ENCODE measurements at regions not wholly inside any gene's neighbourhood (a gene's known extent, or its start where the extent isn't known, plus 50 kb on each side); places are given as distances from the start of the nearest gene placed in this dataset.

- no peak for DNase-seq (ENCODE audit: low read depth in 2 of 2)
These were observed 331.9 kb downstream of the NPHP4 start for GRCh38 chr1:5660141-5660935.

- DNase-seq (ENCODE audit: low read depth in 2 of 2) = no peak
These were observed 332.6 kb downstream of the NPHP4 start for GRCh38 chr1:5659606-5660005.

DNA sequence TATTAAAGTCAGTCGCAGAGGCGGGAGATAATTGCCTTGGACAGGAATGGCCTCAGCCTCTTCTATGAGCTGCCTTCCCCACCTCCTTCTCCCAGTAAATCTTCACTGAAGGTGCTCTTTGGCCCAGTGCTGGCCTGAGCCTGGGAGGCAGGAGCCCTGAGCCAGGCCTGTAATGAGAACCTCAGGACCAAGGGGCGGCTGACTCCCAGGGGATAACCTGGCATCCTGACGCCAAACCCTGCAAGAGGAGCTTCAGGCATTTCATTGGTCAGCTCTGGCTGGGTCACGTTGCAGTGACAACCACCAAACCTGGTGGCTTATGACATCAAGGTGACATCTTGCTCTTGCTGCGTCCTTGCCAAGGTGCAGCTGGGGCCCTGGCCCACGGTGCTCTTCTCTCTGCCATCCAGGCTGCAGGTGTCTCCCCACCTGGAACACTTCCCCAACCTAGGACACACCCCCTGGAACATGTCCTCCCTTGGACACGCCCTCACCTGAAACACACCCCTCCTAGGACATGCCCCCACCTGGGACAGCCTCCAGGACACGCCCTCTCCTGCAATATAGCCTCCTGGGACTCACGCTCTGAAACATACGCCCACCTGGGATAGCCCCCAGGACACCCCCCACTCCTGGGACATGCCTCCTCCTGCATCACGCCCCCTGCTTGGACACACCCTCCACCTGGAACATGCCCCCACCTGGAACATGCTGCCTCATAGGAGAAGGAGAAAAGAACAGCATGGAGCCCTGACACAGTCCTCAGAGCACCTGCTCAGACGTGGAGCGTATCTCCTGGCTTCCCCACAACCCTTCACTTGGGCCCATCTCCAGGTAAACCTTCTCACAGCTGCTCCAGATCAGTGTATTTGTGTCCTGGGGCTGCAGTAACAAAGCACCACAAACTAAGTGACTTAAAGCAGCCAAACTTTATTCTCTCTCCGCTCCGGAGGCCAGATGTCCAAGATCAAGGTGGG lies 333.6 kb downstream of the NPHP4 start:
- DNase-seq (ENCODE audit: low read depth in 2 of 2) = no peak

DNA sequence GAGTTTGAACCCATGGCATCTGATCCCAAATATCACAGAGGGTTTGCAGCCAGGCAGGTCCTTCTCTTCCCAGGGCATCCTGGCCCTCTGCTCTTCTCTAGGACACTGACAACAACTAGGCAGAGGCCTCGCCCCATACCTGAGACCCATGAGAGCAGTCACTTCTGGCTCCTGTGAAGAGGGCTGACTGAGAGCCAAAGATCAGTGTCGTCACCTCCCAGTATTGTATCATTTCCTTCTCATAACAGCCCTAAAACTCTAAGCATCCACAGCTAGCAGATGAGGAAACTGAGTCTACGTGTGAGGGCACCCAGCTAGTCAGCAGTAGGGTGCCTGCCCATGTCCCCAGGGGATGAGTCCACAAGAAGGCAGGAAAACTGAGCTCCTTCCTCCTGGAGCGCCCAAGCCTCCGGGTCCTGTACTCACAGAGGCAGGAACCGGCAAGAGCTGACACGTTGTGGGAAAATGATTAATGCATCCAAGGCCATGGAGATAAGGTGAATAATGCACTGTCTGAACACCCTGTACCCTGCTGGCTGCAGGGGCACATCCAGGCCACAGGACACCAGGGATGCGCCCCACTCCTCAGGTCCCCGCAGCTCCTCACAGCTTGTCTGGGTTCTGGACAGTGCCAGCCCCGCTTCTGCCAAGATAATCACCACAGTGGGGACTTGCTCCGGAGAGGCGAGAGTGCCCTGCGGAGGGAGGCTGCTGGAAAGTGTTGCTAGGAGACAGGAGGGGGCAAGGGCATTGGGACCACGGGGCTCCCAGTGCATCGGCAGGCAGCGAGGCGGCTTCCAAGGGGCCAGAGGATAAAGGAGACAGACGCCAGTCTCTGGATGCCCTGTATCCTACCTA lies 340.0 kb downstream of the NPHP4 start:
- DNase-seq (ENCODE audit: low read depth in 2 of 2) = no peak

DNA sequence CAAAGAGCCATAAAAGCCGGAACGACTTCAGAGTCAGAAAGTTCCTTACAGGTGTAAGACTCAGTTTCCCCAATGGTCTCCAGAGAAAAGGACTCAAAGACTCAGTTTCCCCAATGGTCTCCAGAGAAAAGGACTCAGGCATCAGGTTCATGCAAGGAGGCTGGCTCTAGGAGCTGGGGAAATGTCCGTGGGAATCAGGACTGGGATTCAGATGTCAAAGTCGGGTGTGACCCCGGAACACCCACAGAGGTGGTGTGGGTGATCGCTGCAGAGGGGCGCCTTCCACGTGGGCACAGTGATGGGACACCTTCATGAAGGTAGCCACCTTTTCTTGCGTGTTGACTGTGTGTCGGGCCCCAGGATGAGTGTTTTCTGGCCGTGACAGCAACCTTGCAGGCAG lies 340.8 kb downstream of the NPHP4 start:
- no peak for DNase-seq (ENCODE audit: low read depth in 2 of 2)

- DNase-seq (ENCODE audit: low read depth in 2 of 2) = no peak
These were observed 341.2 kb downstream of the NPHP4 start for GRCh38 chr1:5651027-5651410.

DNA sequence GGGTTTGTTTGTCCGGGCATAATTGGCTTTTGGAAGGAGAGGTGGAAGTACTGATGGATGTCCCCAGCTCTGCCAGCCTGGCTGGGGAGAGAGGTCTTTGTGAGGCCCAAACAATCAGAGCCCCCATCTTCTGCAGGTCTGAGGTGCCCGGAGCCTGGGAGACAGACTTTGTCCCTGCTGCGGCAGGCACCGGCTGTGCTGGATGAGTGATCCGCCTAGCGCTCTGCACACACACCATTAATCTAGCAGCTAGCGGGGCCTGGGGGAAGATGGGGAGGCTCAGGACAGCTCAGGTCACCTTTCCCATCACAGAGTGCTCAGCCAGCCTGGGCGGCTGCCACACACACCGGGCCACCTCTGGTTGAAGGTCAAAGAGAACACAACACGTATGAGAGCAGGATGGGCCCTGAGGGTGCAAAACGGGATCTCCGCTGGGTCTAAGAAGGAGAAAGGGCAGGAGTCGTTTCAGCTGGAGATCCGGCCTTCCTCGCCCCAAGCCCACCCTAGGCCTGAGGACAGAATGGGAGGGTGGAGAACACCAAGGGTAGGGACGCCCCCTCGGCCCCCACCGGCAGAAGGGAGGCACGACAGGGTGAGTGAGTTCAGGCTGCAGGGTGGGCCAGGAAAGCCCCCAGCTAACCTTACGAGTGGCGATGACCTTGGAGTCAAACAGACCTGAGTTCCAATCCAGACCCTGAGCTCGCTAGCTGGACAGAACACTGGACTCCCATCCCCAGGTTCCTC lies 341.8 kb downstream of the NPHP4 start:
- no peak for DNase-seq (ENCODE audit: low read depth in 2 of 2)

DNA sequence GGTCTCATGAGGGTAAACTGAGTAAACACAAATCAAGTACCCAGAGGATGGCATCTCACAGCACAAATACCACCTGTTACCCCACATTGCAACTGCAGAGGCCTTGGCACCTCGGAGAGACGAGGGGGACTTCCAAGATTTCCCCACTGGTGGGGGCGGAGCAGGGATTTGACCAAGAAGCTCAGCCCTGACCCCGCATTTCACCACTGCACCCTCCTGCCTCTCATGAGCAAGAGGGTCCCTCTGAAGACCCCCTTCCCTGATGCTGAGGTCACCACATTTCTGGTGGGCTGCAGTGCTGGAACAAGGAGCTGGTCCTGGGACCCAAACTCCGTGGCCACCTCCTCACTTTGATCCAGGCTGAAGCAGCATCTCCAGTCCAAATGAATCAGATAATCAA lies 342.4 kb downstream of the NPHP4 start:
- DNase-seq (ENCODE audit: low read depth in 2 of 2) = no peak

- DNase-seq (ENCODE audit: low read depth in 2 of 2) = no peak
These were observed 343.1 kb downstream of the NPHP4 start for GRCh38 chr1:5649166-5649551.

GRCh38 chr1:5648410-5649165 lies 343.6 kb downstream of the NPHP4 start:
- no peak for DNase-seq (ENCODE audit: low read depth in 2 of 2)

GRCh38 chr1:5647234-5647633 lies 345.0 kb downstream of the NPHP4 start:
- DNase-seq (ENCODE audit: low read depth in 2 of 2) = no peak

DNA sequence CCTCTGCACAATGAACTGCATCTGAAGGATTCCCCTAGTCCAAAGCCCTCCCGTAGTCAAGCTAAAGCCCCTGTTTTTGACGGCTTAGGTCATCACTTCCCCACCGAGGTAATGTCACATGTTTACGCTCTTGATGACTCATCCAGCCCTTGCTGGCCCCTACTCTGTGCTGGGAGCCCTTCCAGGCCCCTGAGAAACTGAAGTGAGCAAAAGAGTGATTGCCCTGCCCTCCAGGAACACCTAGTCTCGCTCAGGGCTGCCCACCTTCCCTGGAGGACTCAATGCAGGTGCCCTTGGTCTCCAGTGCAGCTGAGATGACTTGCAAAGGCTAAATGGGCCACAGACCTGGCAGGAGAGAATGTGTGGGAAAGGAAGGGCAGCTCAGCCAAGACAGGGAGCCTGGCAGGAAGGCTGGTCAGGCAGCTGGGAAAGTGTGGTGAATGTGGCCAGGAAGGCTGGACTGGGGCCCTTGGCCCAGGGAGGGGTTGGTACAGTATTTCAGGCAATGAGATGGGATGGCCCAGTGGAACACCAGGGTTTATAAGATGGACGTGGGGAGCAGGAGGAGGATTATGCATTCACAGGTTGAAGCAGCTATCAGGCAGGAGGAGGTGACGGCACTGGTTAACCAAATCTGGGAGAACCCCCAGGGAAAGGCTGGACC lies 345.6 kb downstream of the NPHP4 start:
- DNase-seq (ENCODE audit: low read depth in 2 of 2) = no peak

DNA sequence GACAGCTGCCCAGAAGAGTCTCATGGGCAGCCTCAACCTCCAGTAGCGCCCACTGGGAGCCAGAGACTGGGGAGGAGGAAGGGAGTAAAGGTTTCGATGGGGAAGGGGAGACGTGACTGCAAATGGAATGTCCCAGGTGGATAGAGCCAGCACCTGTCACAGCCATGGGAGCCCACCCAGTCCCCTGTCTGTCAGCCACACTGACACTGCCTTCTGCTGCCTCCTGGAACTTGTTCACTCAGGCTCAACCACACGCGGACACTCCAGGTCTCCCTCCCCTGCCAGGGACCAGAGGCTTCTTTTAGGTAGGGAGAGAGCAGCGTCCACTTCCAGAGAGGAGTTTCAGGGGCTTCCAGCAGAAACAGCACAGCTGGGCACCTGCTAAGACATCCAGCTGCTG lies 346.3 kb downstream of the NPHP4 start:
- no peak for DNase-seq (ENCODE audit: low read depth in 2 of 2)

DNA sequence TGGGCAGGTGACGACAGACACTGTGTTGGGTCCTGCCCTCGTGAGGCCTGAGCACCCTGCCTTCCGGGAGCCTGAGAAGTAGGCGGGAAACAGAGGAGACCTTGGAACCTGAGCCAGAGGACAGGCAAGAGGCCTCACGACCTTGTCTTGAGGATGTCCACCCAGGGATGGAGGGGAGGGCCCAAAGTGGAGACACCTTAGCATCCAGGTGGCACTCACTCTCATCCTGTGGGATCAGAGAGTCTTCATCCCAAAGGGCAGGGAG lies 347.2 kb downstream of the NPHP4 start:
- DNase-seq (ENCODE audit: low read depth in 2 of 2) = no peak

DNA sequence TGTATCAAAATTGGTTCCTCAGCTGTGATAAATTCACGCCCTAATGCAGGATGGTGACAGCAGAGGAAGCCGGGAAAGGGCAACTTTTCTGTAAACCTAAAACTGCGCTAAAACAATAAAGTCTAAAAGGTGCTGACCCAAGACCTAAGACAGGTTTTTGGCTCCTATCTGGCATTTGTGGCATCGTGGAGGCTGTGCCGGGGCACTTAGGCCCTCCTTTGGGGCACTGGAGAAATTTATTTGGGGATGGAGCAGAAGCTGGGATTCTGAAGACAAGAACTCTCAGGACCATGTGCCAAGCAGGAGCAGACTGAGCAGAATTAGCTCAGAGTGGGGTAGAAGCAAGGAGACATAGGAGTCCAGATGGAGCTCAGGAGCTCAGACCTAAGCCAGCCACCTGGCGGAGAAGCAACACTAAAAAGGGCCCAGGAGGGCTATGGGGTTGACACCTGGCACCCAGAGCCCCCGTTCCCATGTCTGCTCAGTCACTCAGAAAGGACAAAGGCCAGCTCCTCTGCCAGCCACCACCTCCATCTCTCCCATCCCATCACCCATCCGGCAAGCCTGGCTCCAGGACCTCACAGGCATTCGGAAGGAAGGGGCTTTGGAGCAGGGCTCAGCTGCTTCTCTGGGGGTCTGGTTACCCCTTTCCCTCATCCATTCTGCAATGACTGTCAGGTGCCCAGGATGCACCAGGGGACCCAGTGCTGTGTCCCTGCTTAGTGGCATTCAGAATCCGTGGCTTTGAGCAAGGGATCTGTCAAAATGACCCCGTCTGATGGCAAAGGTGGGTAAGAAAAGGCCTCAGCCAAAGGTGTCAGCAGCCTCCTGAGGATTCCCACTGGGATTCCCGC lies 347.7 kb downstream of the NPHP4 start:
- no peak for DNase-seq (ENCODE audit: low read depth in 2 of 2)

GRCh38 chr1:5643360-5644107 lies 348.7 kb downstream of the NPHP4 start:
- no peak for DNase-seq (ENCODE audit: low read depth in 2 of 2)

GRCh38 chr1:5640845-5641244 lies 351.4 kb downstream of the NPHP4 start:
- DNase-seq (ENCODE audit: low read depth in 2 of 2) = no peak

GRCh38 chr1:5639106-5639722 lies 353.0 kb downstream of the NPHP4 start:
- DNase-seq (ENCODE audit: low read depth in 2 of 2) = no peak

Measured in stimulated activated CD4-positive, alpha-beta T cell treated with anti-CD3 and anti-CD28 coated beads, Interleukin-12 subunit alpha, Interleukin-12 subunit beta, amount 100 ng/mL, for 24 hours (primary cell).